RKO (cell line): ENCODE measurements at regions not wholly inside any gene's neighbourhood (a gene's known extent, or its start where the extent isn't known, plus 50 kb on each side); places are given as distances from the start of the nearest gene placed in this dataset.
"Not testable (repeated sequence)": the region's sequence is repeated elsewhere in the genome, so short reads cannot be mapped to it uniquely, and the experiment has no call there.

Experiments
- DNase-seq: peaks from one replicate; pipeline ENCODE4 v3.0.0-alpha.2; 2016; ENCODE audit warnings: low spot score

GRCh38 chr12:34606749-34607519 is 584.6 kb downstream of the ALG10 start:
- no peak for DNase-seq

DNA sequence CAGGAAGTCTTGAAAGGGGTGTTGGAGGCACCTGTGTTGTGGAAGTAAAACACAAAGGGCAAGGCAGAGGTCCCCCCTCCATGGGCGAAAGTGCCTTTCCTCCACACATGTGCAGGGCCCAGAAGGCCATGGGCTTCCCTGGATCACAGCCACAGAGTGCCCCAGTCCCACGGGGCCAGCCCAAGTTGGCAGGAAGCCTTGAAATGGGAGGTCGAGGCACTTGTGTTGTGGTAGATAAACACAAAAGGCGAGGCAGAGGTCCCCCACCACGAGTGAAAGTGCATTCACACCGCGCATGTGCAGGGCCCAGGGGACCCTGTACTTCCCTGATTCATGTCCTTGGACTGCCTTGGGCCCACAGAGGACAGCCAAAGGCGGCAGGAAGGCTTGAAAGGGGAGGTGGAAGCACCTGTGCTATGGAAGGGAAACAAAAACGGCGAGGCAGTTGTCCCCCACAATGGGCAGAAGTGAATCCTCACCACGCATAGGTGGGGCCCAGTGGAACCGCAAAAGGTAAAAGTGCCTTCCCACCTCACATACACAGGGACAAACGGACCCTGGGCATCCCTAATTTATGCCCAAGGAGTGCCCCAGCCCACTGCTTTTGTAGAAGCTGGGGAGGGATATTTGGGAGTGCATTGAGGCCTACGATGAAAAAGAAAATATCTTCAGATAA is 585.4 kb downstream of the ALG10 start:
- no peak for DNase-seq

- DNase-seq = not testable (repeated sequence)
These were observed 591.7 kb downstream of the ALG10 start for GRCh38 chr12:34613988-34614387.

DNA sequence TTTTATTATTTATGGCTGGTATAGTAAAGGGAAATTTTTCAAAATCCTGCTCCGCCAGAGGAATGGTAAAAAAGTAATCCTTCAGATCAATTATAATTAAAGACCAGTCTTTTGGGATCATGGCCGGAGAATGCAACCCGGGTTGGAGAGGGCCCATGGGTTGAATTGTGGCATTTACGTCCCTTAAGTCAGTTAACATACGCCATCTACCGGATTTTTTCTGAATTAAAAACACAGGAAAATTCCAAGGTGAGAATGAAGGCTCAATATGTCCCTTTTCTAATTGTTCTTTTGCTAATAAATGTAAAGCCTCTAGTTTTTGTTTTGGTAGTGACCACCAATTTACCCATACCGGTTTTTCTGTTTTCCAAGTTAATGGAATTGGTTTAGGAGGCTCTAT is 602.8 kb downstream of the ALG10 start:
- peak; percentile 60 for DNase-seq

DNA sequence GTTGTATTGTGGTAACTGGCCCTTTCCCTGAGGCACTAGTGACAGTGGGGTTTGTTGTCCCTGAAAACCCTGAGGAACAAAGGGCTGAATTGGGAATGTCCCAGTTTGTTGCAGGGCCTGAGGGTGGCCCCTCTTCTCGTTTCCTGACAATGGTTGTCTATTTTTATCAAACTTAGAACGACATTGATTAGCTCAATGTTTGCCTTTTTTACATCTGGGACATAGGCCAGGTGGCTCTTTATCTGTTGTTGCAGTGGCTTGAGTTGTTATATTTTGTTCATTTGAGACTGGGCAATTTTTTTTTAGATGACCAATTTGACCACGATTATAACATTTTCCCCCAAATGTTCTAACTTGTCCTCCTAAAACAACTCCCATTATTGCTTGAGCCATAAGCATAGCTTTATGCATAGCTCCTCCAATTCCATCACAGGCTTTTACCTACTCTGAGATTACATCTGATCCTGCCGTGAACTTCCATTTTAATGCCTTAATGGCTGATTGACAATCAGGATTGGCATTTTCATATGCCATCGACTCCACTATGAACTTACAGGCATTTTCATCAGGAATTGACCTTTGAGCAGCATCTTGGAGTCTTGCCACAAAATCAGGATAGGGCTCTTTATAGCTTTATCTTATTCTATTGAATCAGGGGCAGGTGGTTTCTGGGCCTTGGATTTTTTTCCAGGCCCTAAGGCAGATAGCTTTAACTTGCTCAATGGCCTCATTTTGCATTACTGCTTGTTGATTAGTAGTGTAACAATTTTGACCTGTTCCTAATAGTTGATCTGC is 604.3 kb downstream of the ALG10 start:
- DNase-seq = no peak
